HG03442 (cell line): ENCODE measurements at regions not wholly inside any gene's neighbourhood (a gene's known extent, or its start where the extent isn't known, plus 50 kb on each side); places are given as distances from the start of the nearest gene placed in this dataset.

Source experiments
- ATAC-seq: cut with Tn5 transposase; IDR thresholded peaks from one replicate; pipeline ENCODE4 v1.9.1; 2021; ENCODE audit warnings: mild to moderate bottlenecking, moderate library complexity; ENCODE audit not compliant: unreplicated experiment

- no peak for ATAC-seq
Observed at GRCh38 chr5:125037530-125037929, 291.1 kb upstream of the ZNF608 start.

DNA sequence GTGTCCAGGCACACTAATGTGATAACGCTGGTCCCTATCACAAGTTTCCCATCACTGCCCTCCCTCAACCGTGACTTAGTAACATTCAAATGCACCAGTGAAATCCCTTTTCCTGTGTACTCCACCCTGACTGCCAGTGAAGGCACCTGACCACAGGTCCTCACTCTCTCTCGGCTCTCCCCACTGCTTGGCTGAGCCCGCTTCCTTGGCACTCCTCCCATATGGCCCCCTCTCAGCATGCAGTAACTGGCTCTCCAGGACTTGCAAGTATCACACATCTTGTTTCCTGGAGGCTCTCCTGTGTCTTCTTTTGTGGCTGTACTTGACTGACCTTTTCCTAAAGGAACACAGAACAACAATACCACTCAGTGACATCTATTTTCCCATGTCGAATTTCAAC lies 292.0 kb upstream of the ZNF608 start:
- no peak for ATAC-seq

GRCh38 chr5:125041798-125042197 lies 295.4 kb upstream of the ZNF608 start:
- no peak for ATAC-seq

DNA sequence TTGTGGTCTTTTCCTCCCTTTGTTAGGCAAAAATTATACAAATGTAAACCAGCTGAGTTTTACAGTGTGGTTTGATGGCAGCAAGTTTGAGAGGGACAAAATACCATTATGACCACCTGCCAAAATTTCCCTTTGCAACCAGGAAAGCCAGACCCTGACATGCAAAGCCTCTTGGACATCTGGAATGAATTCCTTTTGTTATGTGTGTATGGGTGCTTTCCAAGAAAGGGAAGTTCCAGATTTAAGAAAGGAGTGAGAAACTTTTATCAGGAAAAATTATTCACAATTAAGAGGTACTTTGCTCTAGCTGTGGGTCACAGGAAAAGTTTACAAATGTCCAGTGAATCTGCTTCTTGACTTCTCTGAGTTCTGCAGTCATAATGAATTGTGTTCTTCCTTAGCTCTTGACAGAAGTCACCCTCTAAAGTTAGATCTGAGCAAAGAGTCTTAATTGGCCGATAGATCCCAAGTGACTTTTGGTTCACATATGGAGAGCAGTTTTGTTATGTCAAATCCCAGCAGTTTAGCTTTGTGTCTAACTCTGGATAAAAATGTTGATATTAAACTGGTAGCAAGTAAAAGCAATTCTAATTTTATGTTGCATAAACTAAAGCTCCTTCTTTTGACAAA lies 295.9 kb upstream of the ZNF608 start:
- no peak for ATAC-seq

GRCh38 chr5:125043781-125044391 lies 297.4 kb upstream of the ZNF608 start:
- ATAC-seq, result no peak

DNA sequence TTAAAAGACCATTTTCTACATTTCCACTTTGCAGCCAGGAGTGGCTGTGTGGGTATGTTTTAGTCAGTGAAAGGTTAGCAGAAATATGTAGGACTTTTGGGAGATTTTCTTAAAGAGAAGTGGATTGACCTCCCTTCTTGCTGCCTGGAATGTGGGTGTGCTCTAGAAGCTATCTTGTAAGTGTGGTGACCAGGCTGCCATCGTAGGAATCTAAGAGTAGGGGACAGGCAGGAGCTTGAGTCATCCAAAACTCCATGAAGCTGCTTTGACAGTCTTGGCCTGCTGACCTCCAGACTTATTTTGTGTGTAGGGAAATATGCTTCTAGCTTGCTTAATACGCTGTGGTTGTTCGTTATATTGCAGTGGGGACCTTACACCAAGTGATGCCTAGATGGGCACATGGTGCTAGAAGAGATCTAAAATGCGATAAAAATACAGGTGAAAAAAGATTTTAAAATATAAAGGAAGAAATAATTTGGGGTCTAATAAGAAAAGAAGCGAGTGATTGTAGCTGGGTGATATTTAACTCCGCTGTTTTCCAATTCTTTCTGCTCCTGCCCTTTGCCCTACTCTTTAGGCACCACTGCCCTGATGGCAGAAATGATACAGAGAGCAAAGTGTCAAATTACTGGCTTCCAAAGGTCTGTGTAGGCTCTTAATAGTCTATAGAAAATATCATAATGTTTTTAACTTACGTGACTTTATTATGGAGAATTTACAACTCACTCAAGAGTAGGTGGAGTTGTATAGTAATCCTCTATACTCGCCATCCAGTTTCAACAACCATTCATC lies 298.2 kb upstream of the ZNF608 start:
- ATAC-seq, result no peak

GRCh38 chr5:125045646-125046045 lies 299.2 kb upstream of the ZNF608 start:
- no peak for ATAC-seq

DNA sequence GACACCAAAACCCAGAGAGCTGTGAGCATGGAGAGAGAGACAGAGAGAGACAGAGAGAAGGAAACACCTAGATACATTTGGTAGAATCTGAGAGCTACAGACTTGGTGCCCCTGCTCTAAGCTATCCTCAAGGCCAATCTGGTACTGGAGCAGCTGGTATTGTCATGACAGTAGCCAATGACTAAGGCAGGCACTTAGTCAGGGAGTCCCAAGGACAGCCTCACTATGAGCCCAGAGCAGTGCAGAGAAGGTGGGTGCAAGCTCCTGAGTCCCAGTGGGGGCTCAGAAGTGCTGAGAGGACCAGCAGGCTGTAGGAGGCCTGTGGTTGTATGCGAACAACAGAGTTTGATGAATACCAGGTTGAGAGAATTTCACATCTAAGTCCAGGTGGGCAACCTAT lies 300.4 kb upstream of the ZNF608 start:
- no peak for ATAC-seq

- no peak for ATAC-seq
Observed at GRCh38 chr5:125047871-125048270, 301.4 kb upstream of the ZNF608 start.

GRCh38 chr5:125049721-125050702 lies 303.6 kb upstream of the ZNF608 start:
- no peak for ATAC-seq

GRCh38 chr5:125050926-125051325 lies 304.5 kb upstream of the ZNF608 start:
- no peak for ATAC-seq

- ATAC-seq, result no peak
Observed at GRCh38 chr5:125052584-125052983, 306.1 kb upstream of the ZNF608 start.

DNA sequence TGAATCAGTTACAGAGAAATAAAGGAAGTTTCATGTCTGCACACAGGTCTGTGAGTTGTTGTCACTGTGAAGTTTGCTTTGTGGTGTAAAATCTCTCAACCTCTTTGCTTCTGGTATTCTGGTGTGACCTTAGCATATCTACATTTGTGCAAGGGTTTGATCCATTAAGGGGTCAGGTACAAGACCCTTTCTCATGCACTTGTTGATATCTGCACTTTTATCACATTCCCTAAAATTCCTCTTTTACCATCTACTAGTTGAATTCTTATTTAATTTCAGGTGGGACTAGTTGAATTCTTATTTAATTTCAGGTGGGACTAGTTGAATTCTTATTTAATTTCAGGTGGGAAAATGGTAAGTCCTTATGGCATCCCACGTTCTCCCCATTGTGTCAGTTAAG lies 306.7 kb upstream of the ZNF608 start:
- no peak for ATAC-seq

GRCh38 chr5:125054146-125054545 lies 307.7 kb upstream of the ZNF608 start:
- no peak for ATAC-seq

- ATAC-seq, result no peak
Observed at GRCh38 chr5:125056671-125057485, 310.4 kb upstream of the ZNF608 start.

- no peak for ATAC-seq
Observed at GRCh38 chr5:125057912-125058826, 311.7 kb upstream of the ZNF608 start.

- no peak for ATAC-seq
Observed at GRCh38 chr5:125059255-125060002, 313.0 kb upstream of the ZNF608 start.

- no peak for ATAC-seq
Observed at GRCh38 chr5:125061726-125062125, 315.3 kb upstream of the ZNF608 start.
